CD14-positive monocyte (primary cell): ENCODE measurements at regions not wholly inside any gene's neighbourhood (a gene's known extent, or its start where the extent isn't known, plus 50 kb on each side); places are given as distances from the start of the nearest gene placed in this dataset.

Experiments used
- DNase-seq, 3 donors: peaks; one replicate each; pipeline ENCODE4 v3.0.0-alpha.2; 2011 to 2022
- H2AFZ ChIP-seq: 2 replicates; pipeline ENCODE4 v1.6.0; 2012; ENCODE audit warnings: mild to moderate bottlenecking, low read depth, low read length, inconsistent platforms; ENCODE audit not compliant: insufficient read depth, poor library complexity, severe bottlenecking
- H3K27ac ChIP-seq, 2 donors: 1 replicate in 1 of 2; 2 replicates in 1 of 2; pipeline ENCODE4 v1.5.1; 2012 to 2013; ENCODE audit warnings: low read length in 2 of 2, control low read depth in 1 of 2, inconsistent platforms in 1 of 2, low read depth in 1 of 2, mild to moderate bottlenecking in 1 of 2
- H3K27me3 ChIP-seq, 2 donors: one replicate each; pipeline versions ENCODE4 v1.6.0 to v1.6.1; 2011 to 2013; ENCODE audit warnings: low read length in 2 of 2; ENCODE audit not compliant: control insufficient read depth in 2 of 2, insufficient read depth in 2 of 2
- H3K36me3 ChIP-seq, 2 donors: replicated peaks in 1 of 2; 1 replicate in 1 of 2; 2 replicates in 1 of 2; pipeline versions ENCODE4 v1.5.1 to v1.6.1; 2012 to 2013; ENCODE audit warnings: low read length in 2 of 2, control low read depth in 1 of 2, inconsistent platforms in 1 of 2, mild to moderate bottlenecking in 1 of 2; ENCODE audit not compliant: insufficient read depth in 2 of 2, control insufficient read depth in 1 of 2
- H3K4me1 ChIP-seq, 2 donors: 1 replicate in 1 of 2; 2 replicates in 1 of 2; pipeline versions ENCODE4 v1.5.1 to v1.6.1; 2012 to 2013; ENCODE audit warnings: low read length in 2 of 2, control low read depth in 1 of 2, inconsistent platforms in 1 of 2, mild to moderate bottlenecking in 1 of 2, moderate library complexity in 1 of 2; ENCODE audit not compliant: insufficient read depth in 2 of 2, control insufficient read depth in 1 of 2
- H3K4me2 ChIP-seq: replicated peaks from 2 replicates; pipeline ENCODE3; 2012; ENCODE audit warnings: low read length, moderate library complexity, mild to moderate bottlenecking; ENCODE audit not compliant: poor library complexity, severe bottlenecking; ENCODE audit errors: extremely low read depth
- H3K4me3 ChIP-seq, 3 experiments: fragments of 200-600 bp in 1 of 3; sonication (generic) in 1 of 3; replicated peaks in 1 of 3; 1 replicate in 2 of 3; 2 replicates in 1 of 3; pipeline ENCODE4 v1.5.1; 2011 to 2013; ENCODE audit warnings: low read length in 3 of 3, mild to moderate bottlenecking in 3 of 3, control low read depth in 2 of 3, low read depth in 2 of 3, inconsistent platforms in 1 of 3, moderate library complexity in 1 of 3
- H3K79me2 ChIP-seq: 2 replicates; pipeline ENCODE4 v1.6.0; 2012; ENCODE audit warnings: mild to moderate bottlenecking, control low read depth, inconsistent platforms, low read length, moderate library complexity; ENCODE audit not compliant: insufficient read depth
- H3K9ac ChIP-seq: 2 replicates; pipeline ENCODE4 v1.6.0; 2017; ENCODE audit warnings: low read length, mild to moderate bottlenecking; ENCODE audit not compliant: insufficient read depth, poor library complexity, severe bottlenecking
- H3K9me3 ChIP-seq, 2 donors: replicated peaks in 1 of 2; 1 replicate in 1 of 2; 2 replicates in 1 of 2; pipeline versions ENCODE4 v1.5.1 to v1.6.1; 2012 to 2013; ENCODE audit warnings: low read length in 2 of 2, control low read depth in 1 of 2; ENCODE audit not compliant: control insufficient read depth in 1 of 2, insufficient read depth in 1 of 2
- H4K20me1 ChIP-seq: 2 replicates; pipeline ENCODE4 v1.6.0; 2012; ENCODE audit warnings: mild to moderate bottlenecking, low read length, control low read depth, moderate library complexity; ENCODE audit not compliant: insufficient read depth
- H3K27ac Mint-ChIP-seq, 7 donors: one replicate each; pipeline ENCODE4 v1.8.0; 2020; ENCODE audit warnings: mild to moderate bottlenecking in 7 of 7, mixed read lengths in 7 of 7, moderate library complexity in 6 of 7, inconsistent platforms in 2 of 7
- H3K27me3 Mint-ChIP-seq, 3 donors: one replicate each; pipeline ENCODE4 v1.8.0; 2021 to 2022; ENCODE audit warnings: low read depth in 3 of 3, mild to moderate bottlenecking in 3 of 3, mixed read lengths in 3 of 3, moderate library complexity in 3 of 3, inconsistent platforms in 1 of 3
- H3K36me3 Mint-ChIP-seq, 2 donors: one replicate each; pipeline ENCODE4 v1.8.0; 2020; ENCODE audit warnings: mixed read lengths in 2 of 2, inconsistent platforms in 1 of 2, mild to moderate bottlenecking in 1 of 2
- H3K4me1 Mint-ChIP-seq: one replicate; pipeline ENCODE4 v1.8.0; 2020; ENCODE audit warnings: mild to moderate bottlenecking, mixed read lengths
- H3K4me3 Mint-ChIP-seq, 2 donors: one replicate each; pipeline ENCODE4 v1.8.0; 2020; ENCODE audit warnings: mild to moderate bottlenecking in 2 of 2, mixed read lengths in 2 of 2, moderate library complexity in 1 of 2
- H3K9me3 Mint-ChIP-seq, 7 donors: one replicate each; pipeline ENCODE4 v1.8.0; 2020 to 2022; ENCODE audit warnings: mixed read lengths in 7 of 7, mild to moderate bottlenecking in 6 of 7, moderate library complexity in 6 of 7, inconsistent platforms in 2 of 7
- WGBS: methylation state at CpG from one replicate; pipeline ENCODE4 v1.1.5; 2013; ENCODE audit warnings: missing lambda C conversion rate; ENCODE audit not compliant: insufficient coverage; 5-methylcytosine and 5-hydroxymethylcytosine counted together
- intact Hi-C, 2 donors: fragments of 100-400 bp; cut with micrococcal nuclease; formaldehyde crosslinking; loops; one replicate each; pipeline versions ENCODE4 v1.15.0 to v1.15.1; 2023
- TF ChIP-seq, protein P1 (sequence below): fragments of 200-600 bp; IDR thresholded peaks from one replicate; pipeline ENCODE4 v1.8.0; 2022; ENCODE audit warnings: antibody characterized with exemption, mild to moderate bottlenecking

DNA sequence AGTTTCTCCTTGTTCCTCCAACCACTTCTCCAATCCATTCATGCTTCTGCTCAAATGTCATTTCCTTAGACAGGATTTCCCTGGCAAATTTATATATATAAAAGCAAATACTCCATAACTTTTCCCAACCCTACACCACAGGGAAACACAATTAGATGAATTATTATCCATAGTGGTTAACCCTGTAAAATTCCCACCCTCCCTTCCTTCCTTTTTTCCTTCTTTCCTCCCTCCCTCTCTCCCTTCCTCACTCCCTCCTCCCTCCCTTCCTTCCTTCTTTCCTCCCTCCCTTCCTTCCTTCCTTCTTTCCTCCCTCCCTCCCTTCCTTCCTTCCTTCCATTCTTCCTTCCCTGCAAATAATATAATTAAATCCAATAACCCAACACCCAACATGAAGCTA, 617.7 kb downstream of the IRS1 start:
- DNase-seq: no peak
- TF ChIP-seq, protein P1, sequence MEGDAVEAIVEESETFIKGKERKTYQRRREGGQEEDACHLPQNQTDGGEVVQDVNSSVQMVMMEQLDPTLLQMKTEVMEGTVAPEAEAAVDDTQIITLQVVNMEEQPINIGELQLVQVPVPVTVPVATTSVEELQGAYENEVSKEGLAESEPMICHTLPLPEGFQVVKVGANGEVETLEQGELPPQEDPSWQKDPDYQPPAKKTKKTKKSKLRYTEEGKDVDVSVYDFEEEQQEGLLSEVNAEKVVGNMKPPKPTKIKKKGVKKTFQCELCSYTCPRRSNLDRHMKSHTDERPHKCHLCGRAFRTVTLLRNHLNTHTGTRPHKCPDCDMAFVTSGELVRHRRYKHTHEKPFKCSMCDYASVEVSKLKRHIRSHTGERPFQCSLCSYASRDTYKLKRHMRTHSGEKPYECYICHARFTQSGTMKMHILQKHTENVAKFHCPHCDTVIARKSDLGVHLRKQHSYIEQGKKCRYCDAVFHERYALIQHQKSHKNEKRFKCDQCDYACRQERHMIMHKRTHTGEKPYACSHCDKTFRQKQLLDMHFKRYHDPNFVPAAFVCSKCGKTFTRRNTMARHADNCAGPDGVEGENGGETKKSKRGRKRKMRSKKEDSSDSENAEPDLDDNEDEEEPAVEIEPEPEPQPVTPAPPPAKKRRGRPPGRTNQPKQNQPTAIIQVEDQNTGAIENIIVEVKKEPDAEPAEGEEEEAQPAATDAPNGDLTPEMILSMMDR: no peak
- no peak overlapping the region for H3K4me3 Mint-ChIP-seq

DNA sequence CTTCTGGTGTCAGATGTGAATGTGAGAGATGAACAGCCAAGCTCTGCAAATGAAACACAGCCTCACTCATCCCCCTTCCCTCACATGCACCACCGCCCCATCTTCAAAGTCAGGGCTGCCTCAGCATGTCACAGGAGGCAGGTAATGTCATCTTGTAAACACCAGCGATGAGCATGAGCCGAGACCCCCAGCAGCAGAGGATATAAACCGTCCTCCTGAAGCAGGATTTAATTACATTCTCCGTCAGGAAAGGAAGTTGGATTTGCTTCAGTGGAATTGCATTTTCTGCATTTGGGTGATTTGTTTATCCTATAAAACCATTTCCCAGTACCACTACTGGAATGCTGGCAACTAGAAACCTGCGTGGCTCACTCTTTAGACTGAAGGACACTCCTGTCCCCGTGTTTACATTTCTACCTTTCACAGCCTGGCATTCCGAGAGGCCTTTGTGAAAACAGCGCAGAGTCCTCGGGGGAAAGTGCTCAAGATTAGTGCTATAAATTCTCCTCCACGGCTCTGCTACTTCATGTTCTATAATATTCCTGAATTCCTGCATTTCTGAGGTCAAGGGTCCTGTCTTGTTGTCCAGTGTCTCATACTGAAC, 619.2 kb downstream of the IRS1 start:
- H3K9ac ChIP-seq: no peak overlapping the region
- H3K27ac ChIP-seq: no peak overlapping the region
- peaks cover 0 to 6% of the 10 kb centered on the region in 2 donors for H3K36me3 Mint-ChIP-seq
- H3K4me2 ChIP-seq: no peak overlapping the region
- WGBS: 86% methylated on average over 3 of the region's 11 CpGs
- H3K9me3 ChIP-seq: peaks cover 17 to 43% of the 10 kb centered on the region in 2 donors
- peaks cover 12% of the 10 kb centered on the region for H3K4me1 Mint-ChIP-seq
- no peak for DNase-seq
- H4K20me1 ChIP-seq: no peaks in the 10 kb centered on the region
- H3K27me3 ChIP-seq: no peaks in the 10 kb centered on the region
- H3K4me3 ChIP-seq: no peak overlapping the region
- TF ChIP-seq, protein P1: no peak
- no peaks in the 10 kb centered on the region for H3K36me3 ChIP-seq
- no peaks in the 10 kb centered on the region for H3K27me3 Mint-ChIP-seq
- no peaks in the 10 kb centered on the region for H3K79me2 ChIP-seq
- no peak overlapping the region for H3K4me3 Mint-ChIP-seq
- H2AFZ ChIP-seq: no peak overlapping the region
- intact Hi-C loops: no loop called here
- peaks cover 22 to 37% (median 31%) of the 10 kb centered on the region in 7 donors for H3K9me3 Mint-ChIP-seq
- peak overlapping the region in 2 of 7 donors; percentile 42 to 48 for H3K27ac Mint-ChIP-seq
- peaks cover 18 to 23% of the 10 kb centered on the region in 2 donors for H3K4me1 ChIP-seq

More for the DNA sequence above, 617.7 kb downstream of the IRS1 start:
- H3K27ac Mint-ChIP-seq: peak overlapping the region in 1 of 7 donors; percentile 25
- no peak overlapping the region for H3K27ac ChIP-seq
- peaks cover 0 to 6% of the 10 kb centered on the region in 2 donors for H3K36me3 Mint-ChIP-seq
- H3K9ac ChIP-seq: no peak overlapping the region
- H3K9me3 ChIP-seq: peaks cover 14 to 36% of the 10 kb centered on the region in 2 donors
- intact Hi-C loops: no loop called here
- no peaks in the 10 kb centered on the region for H3K27me3 ChIP-seq
- no peak overlapping the region for H3K4me2 ChIP-seq
- no peak overlapping the region for H2AFZ ChIP-seq
- H3K36me3 ChIP-seq: no peaks in the 10 kb centered on the region
- peaks cover 16% of the 10 kb centered on the region for H3K4me1 Mint-ChIP-seq
- H3K27me3 Mint-ChIP-seq: no peaks in the 10 kb centered on the region
- no peak overlapping the region for H3K4me3 ChIP-seq
- H3K9me3 Mint-ChIP-seq: peaks cover 15 to 33% (median 25%) of the 10 kb centered on the region in 7 donors
- peaks cover 23 to 28% of the 10 kb centered on the region in 2 donors for H3K4me1 ChIP-seq
- no peaks in the 10 kb centered on the region for H4K20me1 ChIP-seq
- H3K79me2 ChIP-seq: no peaks in the 10 kb centered on the region
